ENCODE measurements at regions not wholly inside any gene's neighbourhood (a gene's known extent, or its start where the extent isn't known, plus 50 kb on each side); places are given as distances from the start of the nearest gene placed in this dataset.

DNA sequence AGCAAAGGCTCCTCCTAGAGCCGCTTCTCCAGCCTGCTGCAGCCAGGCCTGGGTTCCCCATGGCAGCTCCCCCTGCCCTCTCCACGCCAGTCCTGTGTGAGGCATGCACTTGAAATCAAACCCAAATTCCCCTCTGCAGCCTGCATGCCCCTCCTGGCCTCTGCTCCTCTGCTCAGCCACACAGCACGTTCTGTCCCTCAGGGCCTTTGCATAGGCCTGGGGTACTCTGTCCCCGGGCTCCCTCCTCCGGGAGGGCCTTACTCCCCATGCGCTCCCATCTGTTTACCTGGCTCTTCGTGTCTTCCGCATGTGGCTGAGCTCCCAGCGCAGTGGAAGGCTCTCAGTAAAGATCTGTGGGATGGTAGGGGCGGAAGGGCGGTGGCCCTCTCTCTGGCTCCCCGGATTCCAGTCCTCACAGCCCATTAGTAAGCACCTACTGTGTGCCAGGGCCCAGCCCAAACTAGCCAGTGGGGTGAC is 203.5 kb upstream of the IER5L start:
- TF ChIP-seq, protein P1, sequence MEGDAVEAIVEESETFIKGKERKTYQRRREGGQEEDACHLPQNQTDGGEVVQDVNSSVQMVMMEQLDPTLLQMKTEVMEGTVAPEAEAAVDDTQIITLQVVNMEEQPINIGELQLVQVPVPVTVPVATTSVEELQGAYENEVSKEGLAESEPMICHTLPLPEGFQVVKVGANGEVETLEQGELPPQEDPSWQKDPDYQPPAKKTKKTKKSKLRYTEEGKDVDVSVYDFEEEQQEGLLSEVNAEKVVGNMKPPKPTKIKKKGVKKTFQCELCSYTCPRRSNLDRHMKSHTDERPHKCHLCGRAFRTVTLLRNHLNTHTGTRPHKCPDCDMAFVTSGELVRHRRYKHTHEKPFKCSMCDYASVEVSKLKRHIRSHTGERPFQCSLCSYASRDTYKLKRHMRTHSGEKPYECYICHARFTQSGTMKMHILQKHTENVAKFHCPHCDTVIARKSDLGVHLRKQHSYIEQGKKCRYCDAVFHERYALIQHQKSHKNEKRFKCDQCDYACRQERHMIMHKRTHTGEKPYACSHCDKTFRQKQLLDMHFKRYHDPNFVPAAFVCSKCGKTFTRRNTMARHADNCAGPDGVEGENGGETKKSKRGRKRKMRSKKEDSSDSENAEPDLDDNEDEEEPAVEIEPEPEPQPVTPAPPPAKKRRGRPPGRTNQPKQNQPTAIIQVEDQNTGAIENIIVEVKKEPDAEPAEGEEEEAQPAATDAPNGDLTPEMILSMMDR (IDR thresholded peaks at IDR 0.05; ENCODE audit: low read length) = no peak
- no peak for TF ChIP-seq EZH2 (optimal IDR thresholded peaks at IDR 0.05; ENCODE audit: low read depth, low read length)
- no peak for TF ChIP-seq EZH2phosphoT487 (IDR thresholded peaks at IDR 0.05; ENCODE audit: low read length)

Measured in MM.1S (cell line).